C4-2B (cell line): ENCODE measurements at regions not wholly inside any gene's neighbourhood (a gene's known extent, or its start where the extent isn't known, plus 50 kb on each side); places are given as distances from the start of the nearest gene placed in this dataset.
"Not testable (repeated sequence)": the region's sequence is repeated elsewhere in the genome, so short reads cannot be mapped to it uniquely, and the experiment has no call there.

ENCODE experiments used
- ZFX ChIP-seq: fragments of 450-650 bp; IDR thresholded peaks from 2 replicates; pipeline ENCODE4 v1.6.1; 2017
- TF ChIP-seq, protein P1 (sequence below): fragments of 450-650 bp; conservative IDR thresholded peaks from 2 replicates; pipeline ENCODE4 v1.5.1; 2017; ENCODE audit warnings: mild to moderate bottlenecking

DNA sequence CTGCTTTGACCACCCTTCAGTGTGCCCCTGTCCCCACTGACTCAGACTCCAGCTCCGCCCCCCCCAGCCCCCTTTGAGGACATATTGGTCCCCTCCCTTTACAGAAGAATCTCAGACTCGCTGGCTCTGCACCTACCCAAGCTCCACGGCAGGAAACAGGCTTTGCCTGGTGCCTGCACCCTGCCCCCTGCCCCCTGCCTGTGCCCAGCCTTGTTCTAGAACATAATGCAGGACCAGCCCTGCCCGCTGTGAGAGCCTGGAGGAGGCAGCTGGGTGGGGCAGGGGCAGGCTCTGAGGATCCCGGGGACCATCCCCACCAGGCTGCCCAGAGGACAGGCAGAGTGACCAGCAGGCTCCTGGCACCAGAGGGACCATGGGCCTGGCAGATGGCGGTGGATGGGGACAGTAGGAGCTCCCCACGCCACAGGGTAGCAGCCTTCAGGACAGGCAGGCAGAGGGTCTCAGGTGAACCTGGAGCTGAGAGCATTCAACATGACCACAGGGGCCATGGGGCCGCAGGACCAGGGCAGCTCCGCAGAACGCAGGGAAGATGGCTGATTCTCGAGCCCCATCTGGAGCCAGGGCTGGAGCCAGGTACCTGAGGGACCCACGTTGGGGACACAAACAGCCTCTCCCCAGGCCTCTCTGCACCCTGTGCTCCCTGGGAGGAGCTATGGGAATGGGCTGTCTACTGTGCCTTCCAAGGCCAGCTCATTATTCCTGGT is 165.0 kb upstream of the FOXD4L5 start:
- TF ChIP-seq, protein P1, sequence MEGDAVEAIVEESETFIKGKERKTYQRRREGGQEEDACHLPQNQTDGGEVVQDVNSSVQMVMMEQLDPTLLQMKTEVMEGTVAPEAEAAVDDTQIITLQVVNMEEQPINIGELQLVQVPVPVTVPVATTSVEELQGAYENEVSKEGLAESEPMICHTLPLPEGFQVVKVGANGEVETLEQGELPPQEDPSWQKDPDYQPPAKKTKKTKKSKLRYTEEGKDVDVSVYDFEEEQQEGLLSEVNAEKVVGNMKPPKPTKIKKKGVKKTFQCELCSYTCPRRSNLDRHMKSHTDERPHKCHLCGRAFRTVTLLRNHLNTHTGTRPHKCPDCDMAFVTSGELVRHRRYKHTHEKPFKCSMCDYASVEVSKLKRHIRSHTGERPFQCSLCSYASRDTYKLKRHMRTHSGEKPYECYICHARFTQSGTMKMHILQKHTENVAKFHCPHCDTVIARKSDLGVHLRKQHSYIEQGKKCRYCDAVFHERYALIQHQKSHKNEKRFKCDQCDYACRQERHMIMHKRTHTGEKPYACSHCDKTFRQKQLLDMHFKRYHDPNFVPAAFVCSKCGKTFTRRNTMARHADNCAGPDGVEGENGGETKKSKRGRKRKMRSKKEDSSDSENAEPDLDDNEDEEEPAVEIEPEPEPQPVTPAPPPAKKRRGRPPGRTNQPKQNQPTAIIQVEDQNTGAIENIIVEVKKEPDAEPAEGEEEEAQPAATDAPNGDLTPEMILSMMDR: not testable (repeated sequence)
- not testable (repeated sequence) for TF ChIP-seq ZFX
